Activated T-cell treated with anti-CD3 and anti-CD28 coated beads, Interleukin-2, amount 50 U/mL, for 4 hours (primary cell): ENCODE measurements at regions not wholly inside any gene's neighbourhood (a gene's known extent, or its start where the extent isn't known, plus 50 kb on each side); places are given as distances from the start of the nearest gene placed in this dataset.

Experiments used
- ATAC-seq, 2 donors: fragments of 200-7000 bp; cut with Tn5 transposase; one replicate each; pipeline ENCODE4 v1.10.0; 2021
- DNase-seq: peaks from one replicate; pipeline ENCODE4 v3.0.0-alpha.2; 2020
- H3K27me3 Mint-ChIP-seq: one replicate; pipeline ENCODE4 v1.8.0; 2021; ENCODE audit warnings: low read depth, mixed read lengths
- H3K36me3 Mint-ChIP-seq: one replicate; pipeline ENCODE4 v1.8.0; 2022; ENCODE audit warnings: mixed read lengths; ENCODE audit not compliant: insufficient read depth
- H3K4me1 Mint-ChIP-seq: one replicate; pipeline ENCODE4 v1.8.0; 2021; ENCODE audit warnings: low read depth, mixed read lengths
- H3K4me3 Mint-ChIP-seq: one replicate; pipeline ENCODE4 v1.8.0; 2021; ENCODE audit warnings: mild to moderate bottlenecking, moderate library complexity, mixed read lengths
- H3K9me3 Mint-ChIP-seq: one replicate; pipeline ENCODE4 v1.8.0; 2021; ENCODE audit warnings: mixed read lengths

DNA sequence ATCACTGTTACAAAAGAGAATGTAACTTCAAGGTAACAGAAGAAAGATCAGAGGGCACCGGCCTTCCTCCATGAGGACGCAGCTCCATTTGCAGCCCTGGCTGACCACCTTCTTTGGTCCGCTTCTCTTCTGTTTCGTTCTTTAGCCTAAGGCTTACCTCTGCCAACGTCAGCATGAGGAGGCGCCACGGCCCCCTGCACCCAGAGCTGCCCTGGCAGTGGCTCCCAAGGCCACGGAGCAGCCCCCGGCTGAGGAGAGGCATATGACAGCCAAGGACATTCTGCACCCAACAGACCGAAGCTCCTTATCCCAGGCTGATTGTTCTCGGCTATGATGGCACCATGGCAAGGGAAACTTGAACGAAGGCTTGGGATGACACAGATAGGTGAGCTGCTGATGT lies 250.3 kb downstream of the TOMM20 start:
- Mint-ChIP-seq H3K4me1 (peaks cover 34% of the 10 kb centered on the region), H3K4me3 (no peak overlapping the region), H3K9me3 (no peaks in the 10 kb centered on the region), H3K27me3 (no peaks in the 10 kb centered on the region), H3K36me3 (no peaks in the 10 kb centered on the region)
- no peak for ATAC-seq
- no peak for DNase-seq

DNA sequence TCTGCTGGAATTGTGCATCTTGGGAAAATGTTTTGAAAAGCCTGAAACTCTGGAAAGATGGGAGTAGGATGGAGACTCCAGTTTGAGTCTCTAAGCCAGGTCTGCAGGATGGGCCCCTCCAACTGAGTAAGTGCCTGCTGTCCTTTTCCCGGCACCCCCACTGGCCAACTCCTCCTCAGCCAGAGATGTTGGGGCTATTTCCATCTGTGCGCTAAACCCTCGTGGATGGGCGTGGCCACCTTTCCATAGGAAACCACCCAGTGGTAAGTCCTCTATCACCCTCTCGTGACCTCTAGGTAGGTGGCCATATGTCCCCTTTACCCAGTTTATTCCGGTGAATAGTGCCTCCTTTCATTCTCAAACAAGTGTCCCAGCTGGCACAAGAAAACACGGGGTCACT lies 250.9 kb downstream of the TOMM20 start:
- H3K36me3 Mint-ChIP-seq, result no peaks in the 10 kb centered on the region

GRCh38 chr1:234875953-234876855 lies 252.4 kb downstream of the TOMM20 start:
- ATAC-seq (peak; percentile 42 to 58), DNase-seq (no peak)
- Mint-ChIP-seq H3K36me3 (no peaks in the 10 kb centered on the region), H3K9me3 (no peaks in the 10 kb centered on the region), H3K4me3 (no peak overlapping the region), H3K27me3 (no peaks in the 10 kb centered on the region), H3K4me1 (peaks cover 20% of the 10 kb centered on the region)

More for the DNA sequence above, 250.9 kb downstream of the TOMM20 start:
- no peak for ATAC-seq
- Mint-ChIP-seq H3K4me1 (peaks cover 33% of the 10 kb centered on the region), H3K4me3 (no peak overlapping the region), H3K27me3 (no peaks in the 10 kb centered on the region), H3K9me3 (no peaks in the 10 kb centered on the region)
- DNase-seq, result no peak

GRCh38 chr1:234875328-234875952 lies 253.2 kb downstream of the TOMM20 start:
- Mint-ChIP-seq H3K36me3 (no peaks in the 10 kb centered on the region), H3K4me3 (no peak overlapping the region), H3K4me1 (peaks cover 17% of the 10 kb centered on the region), H3K9me3 (no peaks in the 10 kb centered on the region), H3K27me3 (no peaks in the 10 kb centered on the region)
- DNase-seq, result no peak
- no peak for ATAC-seq

DNA sequence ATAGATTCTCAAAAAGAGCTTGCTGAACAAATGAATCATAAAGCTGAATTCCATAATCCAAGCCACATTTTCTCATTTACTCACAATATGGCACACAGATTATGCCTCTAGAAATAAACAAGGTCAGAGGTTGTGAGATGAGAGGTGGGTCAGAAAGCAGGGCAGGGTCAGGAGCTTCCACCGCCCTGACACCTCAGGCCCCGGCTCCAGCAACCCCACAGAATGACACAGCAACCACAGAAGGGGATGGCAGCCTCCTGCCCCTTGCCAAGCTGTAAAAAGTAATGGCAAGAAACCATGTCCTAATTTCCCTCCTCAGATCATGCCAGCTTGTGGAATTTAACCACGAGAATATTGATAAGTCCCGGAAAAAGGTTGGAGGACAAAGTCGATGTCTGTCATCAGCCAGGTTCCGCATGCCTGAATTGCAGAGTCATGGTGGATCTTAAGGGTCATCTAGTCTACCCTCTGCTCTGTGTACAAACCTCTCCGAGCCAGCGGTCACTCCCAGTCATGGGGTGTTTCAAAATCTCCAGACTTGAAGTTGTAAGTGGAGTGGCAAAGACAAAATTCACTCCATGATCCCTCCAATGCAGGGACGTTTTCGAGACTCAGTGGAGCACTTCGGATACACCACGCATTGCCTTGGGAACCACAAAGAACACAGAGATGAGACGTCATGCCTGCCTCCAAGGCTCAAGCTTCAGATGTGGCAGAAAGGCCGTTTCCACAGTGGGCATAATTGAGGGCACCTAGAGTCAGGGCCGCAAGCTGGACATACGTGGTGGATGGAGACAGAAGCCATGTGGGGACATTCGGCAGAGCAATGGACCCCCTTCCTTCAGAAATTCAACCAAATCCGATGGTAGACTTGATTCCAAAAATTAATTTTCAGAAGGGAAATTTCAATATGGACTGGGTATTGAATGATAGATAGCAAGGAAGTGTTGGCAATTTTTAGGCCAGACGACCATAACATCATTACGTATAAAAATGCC lies 254.0 kb downstream of the TOMM20 start:
- Mint-ChIP-seq H3K27me3 (no peaks in the 10 kb centered on the region), H3K9me3 (no peaks in the 10 kb centered on the region), H3K4me3 (no peak overlapping the region), H3K36me3 (no peaks in the 10 kb centered on the region), H3K4me1 (peaks cover 10% of the 10 kb centered on the region)
- no peak for DNase-seq
- no peak for ATAC-seq

- H3K27me3 Mint-ChIP-seq, result no peaks in the 10 kb centered on the region
- no peak overlapping the region for H3K4me3 Mint-ChIP-seq
- ATAC-seq (no peak), DNase-seq (no peak)
- no peaks in the 10 kb centered on the region for H3K9me3 Mint-ChIP-seq
- peaks cover 9% of the 10 kb centered on the region for H3K4me1 Mint-ChIP-seq
- no peaks in the 10 kb centered on the region for H3K36me3 Mint-ChIP-seq
Measured at GRCh38 chr1:234871710-234872271, 256.8 kb downstream of the TOMM20 start.

DNA sequence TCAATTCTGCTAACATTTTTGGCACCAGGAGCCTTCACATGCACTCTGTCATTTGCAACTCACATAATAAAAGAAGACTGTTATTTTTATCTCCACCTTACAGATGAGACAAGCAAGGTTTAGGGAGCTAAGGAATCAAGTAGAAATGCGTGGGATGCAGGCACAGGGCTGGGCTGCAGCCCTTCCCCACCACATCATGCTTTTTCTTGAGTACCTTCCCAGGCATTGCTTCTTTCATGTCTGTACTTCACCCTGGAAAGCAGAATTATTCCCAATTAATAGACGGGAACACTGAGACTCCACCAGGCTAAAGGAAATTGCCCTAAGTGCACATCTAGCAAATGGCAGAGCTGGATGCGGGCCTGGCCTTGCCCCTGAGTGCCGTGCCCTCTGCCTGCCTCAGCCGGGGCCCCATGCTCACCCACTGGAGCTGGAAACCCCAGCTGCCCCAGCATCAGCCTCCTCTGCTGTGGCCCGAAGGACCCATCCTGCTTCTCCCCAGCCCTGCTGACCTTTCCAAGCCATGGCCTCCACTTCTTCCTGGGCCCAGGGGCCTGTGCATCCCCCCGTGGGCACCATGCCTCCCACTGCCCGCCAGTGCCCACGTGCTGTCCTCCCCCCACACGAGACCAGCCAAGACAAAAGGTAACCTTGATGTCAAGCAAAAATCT lies 257.5 kb downstream of the TOMM20 start:
- no peak for ATAC-seq
- peaks cover 9% of the 10 kb centered on the region for H3K4me1 Mint-ChIP-seq

GRCh38 chr1:234870020-234870981 lies 258.3 kb downstream of the TOMM20 start:
- no peaks in the 10 kb centered on the region for H3K36me3 Mint-ChIP-seq
- ATAC-seq (no peak), DNase-seq (no peak)
- H3K9me3 Mint-ChIP-seq, result no peaks in the 10 kb centered on the region
- peaks cover 9% of the 10 kb centered on the region for H3K4me1 Mint-ChIP-seq
- no peak overlapping the region for H3K4me3 Mint-ChIP-seq
- no peaks in the 10 kb centered on the region for H3K27me3 Mint-ChIP-seq

More for the DNA sequence above, 257.5 kb downstream of the TOMM20 start:
- no peaks in the 10 kb centered on the region for H3K36me3 Mint-ChIP-seq
- H3K27me3 Mint-ChIP-seq, result no peaks in the 10 kb centered on the region
- no peaks in the 10 kb centered on the region for H3K9me3 Mint-ChIP-seq
- DNase-seq, result no peak
- no peak overlapping the region for H3K4me3 Mint-ChIP-seq

DNA sequence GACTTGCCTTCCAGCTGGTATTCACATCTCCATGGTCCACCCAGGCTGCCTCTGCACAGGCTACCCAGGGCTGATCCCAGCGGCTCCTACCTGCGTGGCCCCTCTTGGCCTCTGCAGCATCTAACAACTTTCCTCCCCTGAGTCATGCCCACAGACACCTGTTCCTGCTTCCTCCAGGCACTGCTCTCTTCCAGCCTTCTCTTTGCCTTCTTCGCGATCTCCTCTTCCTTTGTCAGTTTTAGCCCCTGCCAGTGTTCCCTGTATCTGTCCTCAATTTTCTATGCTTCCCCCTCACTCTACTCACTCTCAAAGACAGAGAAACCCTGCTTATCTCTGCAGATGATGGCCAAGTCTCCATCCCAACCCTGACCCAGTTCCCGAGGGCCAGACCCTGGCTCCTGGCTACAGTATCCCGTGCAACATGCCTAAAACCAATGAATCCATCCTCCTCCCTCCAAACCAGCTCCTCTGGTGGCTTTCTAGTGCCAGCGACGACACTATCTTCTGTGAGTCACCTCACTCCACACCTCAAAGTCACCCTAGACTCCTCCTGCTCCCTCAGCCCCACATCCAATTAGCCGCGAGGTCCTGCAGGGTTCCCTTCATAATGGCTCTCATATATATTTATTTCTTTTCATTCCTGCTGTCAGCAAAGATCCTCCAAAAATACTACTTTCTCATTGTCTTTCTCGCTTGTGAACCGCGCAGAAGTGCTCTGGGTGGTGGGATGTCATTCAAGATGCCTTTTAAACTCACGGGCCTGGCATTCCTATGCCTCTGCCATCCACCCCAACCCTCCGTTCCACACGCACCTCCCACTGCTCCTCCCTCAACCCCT lies 259.2 kb downstream of the TOMM20 start:
- Mint-ChIP-seq H3K4me1 (peaks cover 9% of the 10 kb centered on the region), H3K27me3 (no peaks in the 10 kb centered on the region), H3K36me3 (no peaks in the 10 kb centered on the region), H3K9me3 (no peaks in the 10 kb centered on the region), H3K4me3 (no peak overlapping the region)
- DNase-seq (no peak), ATAC-seq (no peak)

- Mint-ChIP-seq H3K27me3 (no peaks in the 10 kb centered on the region), H3K4me3 (no peak overlapping the region)
Measured at GRCh38 chr1:234868296-234869147, 258.5 kb upstream of the IRF2BP2 start.

GRCh38 chr1:234866007-234866866 lies 256.3 kb upstream of the IRF2BP2 start:
- no peak overlapping the region for H3K4me3 Mint-ChIP-seq
- H3K36me3 Mint-ChIP-seq, result no peaks in the 10 kb centered on the region
- H3K4me1 Mint-ChIP-seq, result peaks cover 7% of the 10 kb centered on the region
- no peaks in the 10 kb centered on the region for H3K9me3 Mint-ChIP-seq
- no peak for ATAC-seq
- H3K27me3 Mint-ChIP-seq, result no peaks in the 10 kb centered on the region
- no peak for DNase-seq

More at GRCh38 chr1:234868296-234869147, 258.5 kb upstream of the IRF2BP2 start:
- no peak for DNase-seq
- peaks cover 9% of the 10 kb centered on the region for H3K4me1 Mint-ChIP-seq
- ATAC-seq, result no peak
- H3K9me3 Mint-ChIP-seq, result no peaks in the 10 kb centered on the region
- no peaks in the 10 kb centered on the region for H3K36me3 Mint-ChIP-seq
